Activated naive CD4-positive, alpha-beta T cell treated with anti-CD3 and anti-CD28 coated beads, Interleukin-2, amount 10 ng/mL, durations not matched to agents 7 days and 5 days (primary cell): ENCODE measurements at regions not wholly inside any gene's neighbourhood (a gene's known extent, or its start where the extent isn't known, plus 50 kb on each side); places are given as distances from the start of the nearest gene placed in this dataset.
"Not testable (repeated sequence)": the region's sequence is repeated elsewhere in the genome, so short reads cannot be mapped to it uniquely, and the experiment has no call there.

Experiments
- CTCF ChIA-PET: fragments of 350-600 bp; sonication (Branson Sonifier 250); formaldehyde crosslinking; loops from one replicate; lab custom pipeline; 2021; ENCODE audit warnings: antibody characterized with exemption; lab: Charles Lee
- DNase-seq: peaks from one replicate; pipeline ENCODE4 v3.0.0-alpha.2; 2020
- H3K27ac Mint-ChIP-seq: one replicate; pipeline ENCODE4 v1.8.0; 2021; ENCODE audit warnings: mild to moderate bottlenecking, moderate library complexity, mixed read lengths
- H3K27me3 Mint-ChIP-seq: one replicate; pipeline ENCODE4 v1.8.0; 2021; ENCODE audit warnings: mild to moderate bottlenecking, mixed read lengths
- H3K36me3 Mint-ChIP-seq: one replicate; pipeline ENCODE4 v1.8.0; 2021; ENCODE audit warnings: mixed read lengths
- H3K4me1 Mint-ChIP-seq: one replicate; pipeline ENCODE4 v1.8.0; 2021; ENCODE audit warnings: mixed read lengths
- H3K4me3 Mint-ChIP-seq: one replicate; pipeline ENCODE4 v1.8.0; 2021; ENCODE audit warnings: mild to moderate bottlenecking, moderate library complexity, mixed read lengths
- H3K9me3 Mint-ChIP-seq: one replicate; pipeline ENCODE4 v1.8.0; 2021; ENCODE audit warnings: mixed read lengths

- no peaks in the 10 kb centered on the region for H3K27me3 Mint-ChIP-seq
- CTCF ChIA-PET, result no interaction called here
- no peak for DNase-seq
- H3K27ac Mint-ChIP-seq, result no peak overlapping the region
- H3K4me1 Mint-ChIP-seq, result no peaks in the 10 kb centered on the region
- H3K4me3 Mint-ChIP-seq, result no peak overlapping the region
- no peaks in the 10 kb centered on the region for H3K36me3 Mint-ChIP-seq
- H3K9me3 Mint-ChIP-seq, result peaks cover 4% of the 10 kb centered on the region
Measured at GRCh38 chr11:23797624-23798419, 699.0 kb upstream of the LUZP2 start.

DNA sequence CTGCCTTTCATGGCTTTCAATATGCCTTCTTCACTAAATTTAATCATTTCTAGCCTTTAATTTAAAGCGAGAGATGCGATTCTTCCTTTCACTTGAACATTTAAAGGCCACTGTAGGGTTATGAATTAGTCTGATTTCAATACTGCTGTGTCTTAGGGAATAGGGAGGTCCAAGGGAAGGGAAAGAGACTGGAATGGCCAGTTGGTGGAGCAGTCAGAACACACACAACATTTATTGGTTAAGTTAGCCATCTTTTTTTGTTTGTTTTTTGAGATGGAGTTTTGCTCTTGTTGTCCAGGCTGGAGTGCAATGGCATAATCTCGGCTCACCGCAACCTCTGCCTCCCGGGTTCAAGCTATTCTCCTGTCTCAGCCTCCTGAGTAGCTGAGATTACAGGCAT lies 662.5 kb upstream of the LUZP2 start:
- H3K27me3 Mint-ChIP-seq, H3K4me1 Mint-ChIP-seq, DNase-seq, H3K4me3 Mint-ChIP-seq, H3K27ac Mint-ChIP-seq, H3K36me3 Mint-ChIP-seq, CTCF ChIA-PET: not testable (repeated sequence)
- H3K9me3 Mint-ChIP-seq, result peaks cover 16% of the 10 kb centered on the region

DNA sequence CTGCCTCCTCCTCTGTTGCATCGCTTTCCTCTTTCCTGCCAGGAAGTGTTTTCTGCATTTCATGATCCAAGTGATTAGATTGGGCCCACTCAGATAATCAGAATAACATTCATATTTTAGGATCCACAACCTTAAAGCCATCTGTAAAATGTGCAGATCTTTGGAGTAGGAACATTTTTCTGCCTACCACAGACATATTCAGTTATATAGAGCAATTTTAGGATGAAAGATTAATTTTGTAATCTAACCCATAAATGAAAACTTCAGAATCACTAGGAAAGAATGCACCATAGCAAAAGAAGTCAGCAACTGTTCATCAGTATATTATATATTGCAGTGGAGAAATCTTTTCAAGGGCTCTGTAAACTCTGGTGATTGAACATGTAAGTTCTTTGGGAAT lies 659.9 kb upstream of the LUZP2 start:
- H3K4me3 Mint-ChIP-seq, result no peak overlapping the region
- H3K27me3 Mint-ChIP-seq, result no peaks in the 10 kb centered on the region
- no peaks in the 10 kb centered on the region for H3K4me1 Mint-ChIP-seq
- CTCF ChIA-PET, result no interaction called here
- peaks cover 18% of the 10 kb centered on the region for H3K9me3 Mint-ChIP-seq
- H3K36me3 Mint-ChIP-seq, result no peaks in the 10 kb centered on the region
- DNase-seq, result no peak
- no peak overlapping the region for H3K27ac Mint-ChIP-seq

DNA sequence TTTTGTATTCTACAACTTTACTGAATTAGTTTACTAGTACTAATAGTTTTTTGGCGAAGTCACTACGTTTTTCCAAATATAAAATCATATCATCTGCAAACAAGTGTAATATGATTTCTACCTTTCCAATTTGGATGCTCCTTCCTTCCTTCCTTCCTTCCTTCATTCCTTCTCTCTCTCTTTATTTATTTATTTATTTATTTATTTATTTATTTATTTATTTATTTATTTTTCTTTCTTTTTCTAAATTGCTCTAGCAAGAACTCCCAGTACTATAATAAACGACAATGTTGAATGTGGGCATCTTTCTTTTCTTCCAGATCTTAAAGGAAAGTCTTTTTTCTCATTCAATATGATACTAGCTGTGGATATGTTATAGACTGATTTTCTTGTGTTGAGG lies 656.0 kb upstream of the LUZP2 start:
- Mint-ChIP-seq H3K4me3 (no peak overlapping the region), H3K9me3 (peaks cover 11% of the 10 kb centered on the region), H3K27ac (no peak overlapping the region), H3K27me3 (no peaks in the 10 kb centered on the region), H3K36me3 (no peaks in the 10 kb centered on the region), H3K4me1 (no peaks in the 10 kb centered on the region)
- DNase-seq, result no peak
- CTCF ChIA-PET, result no interaction called here

DNA sequence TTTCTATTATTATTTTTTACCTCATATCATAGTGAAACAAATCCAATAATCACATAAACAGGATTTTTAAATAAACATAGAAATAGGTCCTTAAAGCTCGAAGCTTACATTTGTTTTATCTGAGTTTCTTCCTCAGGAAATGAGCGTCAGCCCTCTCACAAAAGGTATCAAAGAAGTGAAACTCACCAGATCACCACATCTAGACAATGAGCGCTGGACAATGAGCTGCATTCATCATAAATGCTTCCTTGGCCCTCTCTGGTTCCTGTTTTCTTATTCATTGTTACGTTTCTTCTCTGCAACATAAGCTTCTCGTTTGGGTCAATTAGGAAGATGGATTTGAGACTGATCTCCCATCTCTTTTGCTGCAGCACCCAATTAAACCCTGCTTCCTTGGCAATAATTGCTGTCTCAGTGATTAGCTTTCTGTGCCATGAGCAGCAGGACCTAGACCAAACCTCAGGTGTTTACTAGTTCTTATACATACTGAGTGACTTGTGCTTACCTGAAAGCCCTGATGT lies 649.9 kb upstream of the LUZP2 start:
- Mint-ChIP-seq H3K9me3 (peaks cover 8% of the 10 kb centered on the region), H3K36me3 (no peaks in the 10 kb centered on the region), H3K27me3 (no peaks in the 10 kb centered on the region), H3K27ac (no peak overlapping the region), H3K4me1 (no peaks in the 10 kb centered on the region), H3K4me3 (no peak overlapping the region)
- no peak for DNase-seq
- CTCF ChIA-PET, result no interaction called here

DNA sequence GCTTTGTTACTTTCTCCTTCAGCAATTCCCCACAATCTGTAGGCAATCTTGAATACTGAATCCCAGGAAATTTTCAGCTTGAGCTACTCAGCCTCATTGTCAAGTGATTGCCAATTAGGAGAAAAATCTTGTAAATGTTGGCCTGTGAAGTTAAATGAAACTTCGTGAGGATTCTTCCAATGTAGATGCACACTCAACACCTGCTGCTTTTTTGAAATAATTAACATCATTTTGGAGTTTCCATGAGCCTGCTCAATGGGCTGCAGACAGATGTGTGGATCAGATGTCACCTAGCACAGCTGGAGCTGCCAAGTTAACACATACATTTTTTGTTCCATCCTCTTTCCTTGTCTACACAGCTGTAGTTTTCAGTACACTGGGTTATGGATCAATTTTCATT lies 645.6 kb upstream of the LUZP2 start:
- no peaks in the 10 kb centered on the region for H3K27me3 Mint-ChIP-seq
- CTCF ChIA-PET, result no interaction called here
- DNase-seq, result no peak
- peaks cover 6% of the 10 kb centered on the region for H3K9me3 Mint-ChIP-seq
- H3K4me3 Mint-ChIP-seq, result no peak overlapping the region
- no peaks in the 10 kb centered on the region for H3K4me1 Mint-ChIP-seq
- no peak overlapping the region for H3K27ac Mint-ChIP-seq
- H3K36me3 Mint-ChIP-seq, result no peaks in the 10 kb centered on the region

- Mint-ChIP-seq H3K4me3 (no peak overlapping the region), H3K36me3 (no peaks in the 10 kb centered on the region), H3K27me3 (no peaks in the 10 kb centered on the region), H3K27ac (no peak overlapping the region), H3K9me3 (no peaks in the 10 kb centered on the region), H3K4me1 (no peaks in the 10 kb centered on the region)
- CTCF ChIA-PET, result no interaction called here
- no peak for DNase-seq
Measured at GRCh38 chr11:23856654-23857053, 640.2 kb upstream of the LUZP2 start.

GRCh38 chr11:23859087-23859486 lies 637.8 kb upstream of the LUZP2 start:
- CTCF ChIA-PET, result no interaction called here
- DNase-seq, result no peak
- Mint-ChIP-seq H3K27me3 (no peaks in the 10 kb centered on the region), H3K27ac (no peak overlapping the region), H3K36me3 (no peaks in the 10 kb centered on the region), H3K4me3 (no peak overlapping the region), H3K4me1 (no peaks in the 10 kb centered on the region), H3K9me3 (peaks cover 3% of the 10 kb centered on the region)

GRCh38 chr11:23861615-23862014 lies 635.2 kb upstream of the LUZP2 start:
- Mint-ChIP-seq H3K4me1 (no peaks in the 10 kb centered on the region), H3K27ac (no peak overlapping the region), H3K27me3 (no peaks in the 10 kb centered on the region), H3K36me3 (no peaks in the 10 kb centered on the region), H3K4me3 (no peak overlapping the region), H3K9me3 (peaks cover 3% of the 10 kb centered on the region)
- CTCF ChIA-PET, result no interaction called here
- no peak for DNase-seq

GRCh38 chr11:23865341-23865975 lies 631.4 kb upstream of the LUZP2 start:
- no peaks in the 10 kb centered on the region for H3K36me3 Mint-ChIP-seq
- no peak overlapping the region for H3K27ac Mint-ChIP-seq
- no peaks in the 10 kb centered on the region for H3K27me3 Mint-ChIP-seq
- CTCF ChIA-PET, result no interaction called here
- H3K4me1 Mint-ChIP-seq, result no peaks in the 10 kb centered on the region
- no peak for DNase-seq
- peaks cover 9% of the 10 kb centered on the region for H3K9me3 Mint-ChIP-seq
- no peak overlapping the region for H3K4me3 Mint-ChIP-seq

GRCh38 chr11:23866641-23867040 lies 630.2 kb upstream of the LUZP2 start:
- H3K36me3 Mint-ChIP-seq, result no peaks in the 10 kb centered on the region
- no peak overlapping the region for H3K27ac Mint-ChIP-seq

DNA sequence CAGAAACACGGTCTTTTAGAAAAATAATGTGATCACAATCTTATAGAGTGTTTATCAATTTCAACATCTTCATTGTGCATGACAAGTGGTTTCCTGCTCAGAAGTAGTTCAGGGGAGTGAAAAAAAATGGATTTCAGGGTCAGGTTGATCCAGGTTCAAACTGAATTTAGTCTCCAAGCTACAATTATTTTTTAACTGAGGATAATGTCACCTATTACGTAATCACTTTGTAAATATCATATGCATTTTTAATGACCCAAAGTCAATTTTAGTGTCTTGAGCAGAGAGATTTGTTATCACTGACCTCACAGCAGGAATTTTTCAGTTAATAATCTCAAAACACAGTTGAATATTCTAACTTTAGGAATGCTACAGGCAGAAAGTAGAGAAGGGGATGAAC lies 627.2 kb upstream of the LUZP2 start:
- DNase-seq, result no peak
- Mint-ChIP-seq H3K27me3 (no peaks in the 10 kb centered on the region), H3K27ac (no peak overlapping the region), H3K36me3 (no peaks in the 10 kb centered on the region), H3K9me3 (peaks cover 6% of the 10 kb centered on the region), H3K4me1 (no peaks in the 10 kb centered on the region), H3K4me3 (no peak overlapping the region)
- CTCF ChIA-PET, result no interaction called here

More at GRCh38 chr11:23866641-23867040, 630.2 kb upstream of the LUZP2 start:
- DNase-seq, result no peak
- peaks cover 10% of the 10 kb centered on the region for H3K9me3 Mint-ChIP-seq
- no peaks in the 10 kb centered on the region for H3K4me1 Mint-ChIP-seq
- no peaks in the 10 kb centered on the region for H3K27me3 Mint-ChIP-seq
- no peak overlapping the region for H3K4me3 Mint-ChIP-seq
- CTCF ChIA-PET, result no interaction called here

DNA sequence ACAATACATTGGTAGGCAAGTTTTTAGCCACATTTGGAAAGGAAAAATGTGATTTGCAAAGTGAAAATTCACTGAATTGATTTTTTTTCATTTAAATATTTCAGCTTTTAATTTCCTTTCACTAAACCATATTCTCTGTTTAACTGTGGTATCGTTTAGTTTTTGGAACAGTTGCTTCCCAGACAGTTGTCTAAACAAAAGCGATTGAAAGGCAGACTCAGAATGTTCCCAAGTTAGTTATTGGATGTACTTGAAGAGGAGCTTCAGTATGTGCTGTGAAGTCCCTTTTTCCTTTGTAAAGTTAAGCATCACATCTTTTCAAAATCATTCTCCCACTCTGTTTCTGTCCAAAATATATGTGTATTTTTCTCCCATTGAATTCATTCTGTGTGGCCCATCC lies 623.4 kb upstream of the LUZP2 start:
- CTCF ChIA-PET, result no interaction called here
- Mint-ChIP-seq H3K9me3 (peaks cover 5% of the 10 kb centered on the region), H3K4me1 (no peaks in the 10 kb centered on the region), H3K27me3 (no peaks in the 10 kb centered on the region), H3K36me3 (no peaks in the 10 kb centered on the region), H3K27ac (no peak overlapping the region), H3K4me3 (no peak overlapping the region)
- no peak for DNase-seq

- no peak for DNase-seq
- no peaks in the 10 kb centered on the region for H3K27me3 Mint-ChIP-seq
- CTCF ChIA-PET, result no interaction called here
- no peaks in the 10 kb centered on the region for H3K4me1 Mint-ChIP-seq
- H3K27ac Mint-ChIP-seq, result no peak overlapping the region
- H3K36me3 Mint-ChIP-seq, result no peaks in the 10 kb centered on the region
- no peak overlapping the region for H3K4me3 Mint-ChIP-seq
- H3K9me3 Mint-ChIP-seq, result peaks cover 5% of the 10 kb centered on the region
Measured at GRCh38 chr11:23875176-23875850, 621.5 kb upstream of the LUZP2 start.
